ENCODE measurements at regions not wholly inside any gene's neighbourhood (a gene's known extent, or its start where the extent isn't known, plus 50 kb on each side); places are given as distances from the start of the nearest gene placed in this dataset.

GRCh38 chr12:24510581-24511125, 438.2 kb downstream of the BCAT1 start:
- Histone ChIP-seq H3K27me3 (ENCODE audit: insufficient read depth, low read depth, low read length) (no peaks in the 10 kb centered on the region), H3K79me2 (replicated peaks; ENCODE audit: insufficient read depth, low read length) (peaks cover 4% of the 10 kb centered on the region), H4K20me1 (ENCODE audit: insufficient read depth) (no peaks in the 10 kb centered on the region), H3K9me3 (ENCODE audit: low read length) (no peaks in the 10 kb centered on the region), H3K36me3 (ENCODE audit: insufficient read depth, low read length) (no peaks in the 10 kb centered on the region), H3K4me2 (ENCODE audit: low read length) (no peak overlapping the region), H3K27ac (ENCODE audit: low read length) (no peak overlapping the region), H3K4me3 (ENCODE audit: low read length) (no peak overlapping the region), H3F3A (ENCODE audit: insufficient read depth, low read length, poor library complexity, severe bottlenecking) (no peaks in the 10 kb centered on the region), H3K9me2 (ENCODE audit: insufficient read depth, low read length) (no peaks in the 10 kb centered on the region), H3K9ac (ENCODE audit: low read length) (no peak overlapping the region), H2AFZ (ENCODE audit: low read depth, low read length) (no peak overlapping the region)
- TF ChIP-seq CTCF (IDR thresholded peaks at IDR 0.05; ENCODE audit: poor library complexity, severe bottlenecking) (no peak), EZH2 (IDR thresholded peaks at IDR 0.05; ENCODE audit: borderline replicate concordance, insufficient read depth, low read length, poor library complexity, severe bottlenecking) (no peak), POLR2AphosphoS5 (IDR thresholded peaks at IDR 0.05) (no peak), REST (IDR thresholded peaks at IDR 0.05; ENCODE audit: borderline replicate concordance) (no peak), TAF1 (IDR thresholded peaks at IDR 0.05; ENCODE audit: low read depth) (no peak), SMC3 (conservative IDR thresholded peaks at IDR 0.05; ENCODE audit: poor library complexity) (no peak)

GRCh38 chr12:24507827-24508226, 441.1 kb downstream of the BCAT1 start:
- Histone ChIP-seq H3K27me3 (ENCODE audit: insufficient read depth, low read depth, low read length) (no peaks in the 10 kb centered on the region), H3K36me3 (ENCODE audit: insufficient read depth, low read length) (no peaks in the 10 kb centered on the region), H3K79me2 (replicated peaks; ENCODE audit: insufficient read depth, low read length) (peaks cover 4% of the 10 kb centered on the region), H4K20me1 (ENCODE audit: insufficient read depth) (no peaks in the 10 kb centered on the region), H3K4me2 (ENCODE audit: low read length) (no peak overlapping the region), H3F3A (ENCODE audit: insufficient read depth, low read length, poor library complexity, severe bottlenecking) (no peaks in the 10 kb centered on the region), H2AFZ (ENCODE audit: low read depth, low read length) (no peak overlapping the region), H3K4me3 (ENCODE audit: low read length) (no peak overlapping the region), H3K27ac (ENCODE audit: low read length) (no peak overlapping the region), H3K9me2 (ENCODE audit: insufficient read depth, low read length) (no peaks in the 10 kb centered on the region), H3K9me3 (ENCODE audit: low read length) (no peaks in the 10 kb centered on the region), H3K9ac (ENCODE audit: low read length) (no peak overlapping the region)
- no peak for TF ChIP-seq POLR2AphosphoS5 (IDR thresholded peaks at IDR 0.05)
- TF ChIP-seq MXI1 (conservative IDR thresholded peaks at IDR 0.05; ENCODE audit: poor library complexity, severe bottlenecking), result no peak
- no peak for TF ChIP-seq CTCF (IDR thresholded peaks at IDR 0.05; ENCODE audit: poor library complexity, severe bottlenecking)
- no peak for TF ChIP-seq EZH2 (IDR thresholded peaks at IDR 0.05; ENCODE audit: borderline replicate concordance, insufficient read depth, low read length, poor library complexity, severe bottlenecking)
- TF ChIP-seq SMC3 (conservative IDR thresholded peaks at IDR 0.05; ENCODE audit: poor library complexity), result no peak
- no peak for TF ChIP-seq EP300 (conservative IDR thresholded peaks at IDR 0.05; ENCODE audit: poor library complexity, severe bottlenecking)
- TF ChIP-seq TAF1 (IDR thresholded peaks at IDR 0.05; ENCODE audit: low read depth), result no peak
- no peak for TF ChIP-seq REST (IDR thresholded peaks at IDR 0.05; ENCODE audit: borderline replicate concordance)
- no peak for TF ChIP-seq RAD21 (conservative IDR thresholded peaks at IDR 0.05)
